SK-N-SH treated with all-trans-retinoic acid at 6 μM for 48 hours (cell line): ENCODE measurements at regions not wholly inside any gene's neighbourhood (a gene's known extent, or its start where the extent isn't known, plus 50 kb on each side); places are given as distances from the start of the nearest gene placed in this dataset.

Experiments
- ATAC-seq: fragments of 200-7000 bp; cut with Tn5 transposase; 3 replicates; pipeline ENCODE4 v1.9.1; 2020; ENCODE audit warnings: mild to moderate bottlenecking, moderate library complexity
- ARNTL ChIP-seq: fragments of 450-650 bp; formaldehyde crosslinking; IDR thresholded peaks from 2 replicates; pipeline ENCODE4 v1.5.0; 2020; ENCODE audit warnings: low read depth, mild to moderate bottlenecking, moderate library complexity, borderline replicate concordance
- CREB5 ChIP-seq: fragments of 250-450 bp; sonication (Bioruptor Pico); IDR thresholded peaks from 2 replicates; pipeline ENCODE4 v1.5.1; 2020; ENCODE audit warnings: low read depth, mild to moderate bottlenecking, moderate library complexity
- CSDC2 ChIP-seq: fragments of 250-450 bp; sonication (Bioruptor Pico); IDR thresholded peaks from 2 replicates; pipeline ENCODE4 v1.5.0; 2020; ENCODE audit warnings: mild to moderate bottlenecking, moderate library complexity
- ESRRG ChIP-seq: fragments of 250-450 bp; sonication (Bioruptor Pico); IDR thresholded peaks from 2 replicates; pipeline ENCODE4 v1.6.1; 2021; ENCODE audit warnings: mild to moderate bottlenecking
- ISL1 ChIP-seq: fragments of 250-450 bp; sonication (Bioruptor Pico); IDR thresholded peaks from 2 replicates; pipeline ENCODE4 v2.1.2; 2022; ENCODE audit warnings: mild to moderate bottlenecking, moderate library complexity
- OSR1 ChIP-seq: fragments of 250-450 bp; sonication (Bioruptor Pico); IDR thresholded peaks from 2 replicates; pipeline ENCODE4 v1.8.0; 2022; ENCODE audit warnings: moderate library complexity, mild to moderate bottlenecking, inconsistent platforms
- PATZ1 ChIP-seq: fragments of 250-450 bp; sonication (Bioruptor Pico); IDR thresholded peaks from 2 replicates; pipeline ENCODE4 v1.8.0; 2020; ENCODE audit warnings: mild to moderate bottlenecking, moderate library complexity, borderline replicate concordance
- PPARA ChIP-seq: fragments of 250-450 bp; sonication (Bioruptor Pico); IDR thresholded peaks from 2 replicates; pipeline ENCODE4 v1.5.0; 2020; ENCODE audit warnings: mild to moderate bottlenecking, borderline replicate concordance
- RARB ChIP-seq: fragments of 250-450 bp; sonication (Bioruptor Pico); IDR thresholded peaks from 2 replicates; pipeline ENCODE4 v1.8.0; 2021; ENCODE audit warnings: mild to moderate bottlenecking, moderate library complexity
- SNAI2 ChIP-seq: fragments of 250-450 bp; sonication (Bioruptor Pico); IDR thresholded peaks from 2 replicates; pipeline ENCODE4 v1.5.0; 2020; ENCODE audit warnings: mild to moderate bottlenecking, moderate library complexity
- TCF4 ChIP-seq: fragments of 250-450 bp; sonication (Bioruptor Pico); IDR thresholded peaks from 2 replicates; pipeline ENCODE4 v1.8.0; 2021; ENCODE audit warnings: mild to moderate bottlenecking, moderate library complexity, borderline replicate concordance
- TOX ChIP-seq: fragments of 250-450 bp; sonication (Bioruptor Pico); IDR thresholded peaks from 2 replicates; pipeline ENCODE4 v1.8.0; 2021; ENCODE audit warnings: mild to moderate bottlenecking, moderate library complexity, borderline replicate concordance
- ZFP30 ChIP-seq: fragments of 450-650 bp; formaldehyde crosslinking; IDR thresholded peaks from 2 replicates; pipeline ENCODE4 v1.5.0; 2022; ENCODE audit warnings: mild to moderate bottlenecking, moderate library complexity
- ZNF565 ChIP-seq: fragments of 450-650 bp; formaldehyde crosslinking; conservative IDR thresholded peaks from 2 replicates; pipeline ENCODE4 v1.5.0; 2020; ENCODE audit warnings: low read depth, mild to moderate bottlenecking, moderate library complexity
- ZNF70 ChIP-seq: fragments of 450-650 bp; formaldehyde crosslinking; IDR thresholded peaks from 2 replicates; pipeline ENCODE4 v1.5.0; 2020; ENCODE audit warnings: mild to moderate bottlenecking, moderate library complexity
- TF ChIP-seq, protein P1 (sequence below): fragments of 250-450 bp; sonication (Bioruptor Pico); IDR thresholded peaks from 2 replicates; pipeline ENCODE4 v1.5.0; 2020; ENCODE audit warnings: mild to moderate bottlenecking, moderate library complexity
- TF ChIP-seq, protein P2 (sequence below): fragments of 250-450 bp; sonication (Bioruptor Pico); IDR thresholded peaks from 2 replicates; pipeline ENCODE4 v1.8.0; 2021; ENCODE audit warnings: low read depth, mild to moderate bottlenecking, moderate library complexity, borderline replicate concordance

DNA sequence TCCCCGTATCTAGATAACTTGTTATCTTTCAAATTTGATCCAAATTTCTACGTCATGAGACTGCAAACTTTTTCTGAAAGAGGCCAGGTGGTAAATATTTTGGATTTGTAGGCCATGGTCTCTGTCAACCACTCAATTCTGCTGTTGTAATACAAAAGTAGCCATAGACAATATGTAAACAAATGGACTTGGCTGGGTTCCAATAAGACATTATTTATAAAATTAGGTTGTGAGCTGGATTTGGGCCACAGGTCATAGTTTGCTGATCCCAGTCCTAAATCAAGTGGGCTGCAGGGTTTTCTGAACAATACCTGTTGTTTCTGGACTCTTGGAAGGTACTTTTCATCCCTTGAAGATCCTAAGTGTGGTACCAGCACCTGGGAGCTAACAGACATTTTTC is 1178.0 kb downstream of the SORCS1 start (continued):
- TF ChIP-seq, protein P1, sequence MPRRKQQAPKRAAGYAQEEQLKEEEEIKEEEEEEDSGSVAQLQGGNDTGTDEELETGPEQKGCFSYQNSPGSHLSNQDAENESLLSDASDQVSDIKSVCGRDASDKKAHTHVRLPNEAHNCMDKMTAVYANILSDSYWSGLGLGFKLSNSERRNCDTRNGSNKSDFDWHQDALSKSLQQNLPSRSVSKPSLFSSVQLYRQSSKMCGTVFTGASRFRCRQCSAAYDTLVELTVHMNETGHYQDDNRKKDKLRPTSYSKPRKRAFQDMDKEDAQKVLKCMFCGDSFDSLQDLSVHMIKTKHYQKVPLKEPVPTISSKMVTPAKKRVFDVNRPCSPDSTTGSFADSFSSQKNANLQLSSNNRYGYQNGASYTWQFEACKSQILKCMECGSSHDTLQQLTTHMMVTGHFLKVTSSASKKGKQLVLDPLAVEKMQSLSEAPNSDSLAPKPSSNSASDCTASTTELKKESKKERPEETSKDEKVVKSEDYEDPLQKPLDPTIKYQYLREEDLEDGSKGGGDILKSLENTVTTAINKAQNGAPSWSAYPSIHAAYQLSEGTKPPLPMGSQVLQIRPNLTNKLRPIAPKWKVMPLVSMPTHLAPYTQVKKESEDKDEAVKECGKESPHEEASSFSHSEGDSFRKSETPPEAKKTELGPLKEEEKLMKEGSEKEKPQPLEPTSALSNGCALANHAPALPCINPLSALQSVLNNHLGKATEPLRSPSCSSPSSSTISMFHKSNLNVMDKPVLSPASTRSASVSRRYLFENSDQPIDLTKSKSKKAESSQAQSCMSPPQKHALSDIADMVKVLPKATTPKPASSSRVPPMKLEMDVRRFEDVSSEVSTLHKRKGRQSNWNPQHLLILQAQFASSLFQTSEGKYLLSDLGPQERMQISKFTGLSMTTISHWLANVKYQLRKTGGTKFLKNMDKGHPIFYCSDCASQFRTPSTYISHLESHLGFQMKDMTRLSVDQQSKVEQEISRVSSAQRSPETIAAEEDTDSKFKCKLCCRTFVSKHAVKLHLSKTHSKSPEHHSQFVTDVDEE (CRISPR knock-in tag), result no peak
- TF ChIP-seq CSDC2 (CRISPR knock-in tag) (no peak), RARB (CRISPR knock-in tag) (no peak), PPARA (no peak), ZNF70 (CRISPR knock-in tag) (no peak), ARNTL (CRISPR knock-in tag) (no peak), SNAI2 (CRISPR knock-in tag) (no peak)

GRCh38 chr10:105982735-105983134 is 1181.8 kb downstream of the SORCS1 start:
- no peak for ATAC-seq
- peak; percentile 15; the same call in 1 of the 2 replicates for TF ChIP-seq TCF4
- TF ChIP-seq ZFP30, result no peak

GRCh38 chr10:105981679-105982078 is 1182.8 kb downstream of the SORCS1 start:
- TF ChIP-seq, protein P1 (CRISPR knock-in tag), result no peak
- TF ChIP-seq ZNF565 (CRISPR knock-in tag) (no peak), CSDC2 (CRISPR knock-in tag) (no peak), TOX (CRISPR knock-in tag) (no peak), ISL1 (CRISPR knock-in tag) (no peak)
- no peak for ATAC-seq

DNA sequence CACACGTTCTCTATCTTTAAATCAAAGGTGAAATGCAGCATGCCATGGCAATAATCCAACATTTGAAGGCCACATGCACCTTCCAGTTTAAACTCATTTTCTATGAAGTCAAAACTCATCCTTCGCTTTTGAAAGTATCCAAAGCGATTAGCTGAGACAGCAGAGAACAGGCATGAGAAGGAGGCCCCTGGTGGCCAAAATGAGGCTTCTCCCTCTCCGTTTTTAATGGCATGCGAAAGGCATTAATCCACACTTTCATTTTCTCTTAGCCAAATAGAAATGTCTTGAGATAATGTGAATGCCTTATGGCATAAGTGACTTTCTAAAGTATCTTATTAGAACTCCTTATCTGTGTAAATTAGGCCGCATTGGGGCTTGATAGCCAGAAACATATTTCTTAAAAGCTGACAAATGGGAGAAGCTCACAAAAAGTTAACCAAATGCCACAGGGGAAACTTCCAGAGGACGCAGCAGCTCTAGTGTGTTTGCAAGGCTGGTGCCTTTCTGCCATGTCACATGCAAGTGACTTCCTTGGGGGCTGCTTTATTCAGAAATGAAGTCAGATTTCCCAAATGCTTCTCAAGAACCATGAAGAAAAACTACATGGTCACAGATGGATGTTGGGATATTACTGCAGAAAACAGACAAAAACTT is 1189.6 kb downstream of the SORCS1 start:
- TF ChIP-seq PATZ1 (CRISPR knock-in tag) (no peak), OSR1 (CRISPR knock-in tag) (no peak), CREB5 (CRISPR knock-in tag) (no peak), ZNF565 (CRISPR knock-in tag) (no peak), ESRRG (no peak), SNAI2 (CRISPR knock-in tag) (no peak), TCF4 (no peak), PPARA (no peak), ISL1 (CRISPR knock-in tag) (no peak), ZFP30 (no peak), TOX (CRISPR knock-in tag) (no peak), ARNTL (CRISPR knock-in tag) (no peak)
- TF ChIP-seq, protein P2, sequence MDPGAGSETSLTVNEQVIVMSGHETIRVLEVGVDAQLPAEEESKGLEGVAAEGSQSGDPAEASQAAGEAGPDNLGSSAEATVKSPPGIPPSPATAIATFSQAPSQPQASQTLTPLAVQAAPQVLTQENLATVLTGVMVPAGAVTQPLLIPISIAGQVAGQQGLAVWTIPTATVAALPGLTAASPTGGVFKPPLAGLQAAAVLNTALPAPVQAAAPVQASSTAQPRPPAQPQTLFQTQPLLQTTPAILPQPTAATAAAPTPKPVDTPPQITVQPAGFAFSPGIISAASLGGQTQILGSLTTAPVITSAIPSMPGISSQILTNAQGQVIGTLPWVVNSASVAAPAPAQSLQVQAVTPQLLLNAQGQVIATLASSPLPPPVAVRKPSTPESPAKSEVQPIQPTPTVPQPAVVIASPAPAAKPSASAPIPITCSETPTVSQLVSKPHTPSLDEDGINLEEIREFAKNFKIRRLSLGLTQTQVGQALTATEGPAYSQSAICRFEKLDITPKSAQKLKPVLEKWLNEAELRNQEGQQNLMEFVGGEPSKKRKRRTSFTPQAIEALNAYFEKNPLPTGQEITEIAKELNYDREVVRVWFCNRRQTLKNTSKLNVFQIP (CRISPR knock-in tag), result no peak
- no peak for ATAC-seq
